Liver (tissue), 8 donors: ENCODE measurements at regions not wholly inside any gene's neighbourhood (a gene's known extent, or its start where the extent isn't known, plus 50 kb on each side); places are given as distances from the start of the nearest gene placed in this dataset.

Experiments
- DNase-seq: peaks from one replicate; pipeline ENCODE4 v3.0.0-alpha.2; 2017; ENCODE audit warnings: low spot score
- H3K27ac ChIP-seq, 2 donors: one replicate each; pipeline ENCODE4 v1.7.0; 2013; ENCODE audit warnings: inconsistent platforms in 2 of 2, low read length in 2 of 2, control low read depth in 1 of 2, low read depth in 1 of 2, mild to moderate bottlenecking in 1 of 2
- H3K27me3 ChIP-seq, 4 donors: one replicate each; pipeline versions ENCODE4 v1.6.1 to v1.7.0; 2013; ENCODE audit warnings: low read length in 3 of 4, inconsistent platforms in 1 of 4, mild to moderate bottlenecking in 1 of 4, moderate library complexity in 1 of 4; ENCODE audit not compliant: control insufficient read depth in 4 of 4, insufficient read depth in 4 of 4
- H3K36me3 ChIP-seq, 4 donors: one replicate each; pipeline versions ENCODE4 v1.6.1 to v1.7.0; 2013; ENCODE audit warnings: low read length in 3 of 4, mild to moderate bottlenecking in 3 of 4, low read depth in 1 of 4, moderate library complexity in 1 of 4; ENCODE audit not compliant: control insufficient read depth in 4 of 4, insufficient read depth in 3 of 4
- H3K4me1 ChIP-seq, 4 donors: one replicate each; pipeline versions ENCODE4 v1.6.1 to v1.7.0; 2013; ENCODE audit warnings: low read length in 3 of 4, mild to moderate bottlenecking in 3 of 4, moderate library complexity in 1 of 4; ENCODE audit not compliant: control insufficient read depth in 4 of 4, insufficient read depth in 4 of 4
- H3K4me3 ChIP-seq, 3 donors: one replicate each; pipeline versions ENCODE4 v1.6.1 to v1.7.0; 2013; ENCODE audit warnings: low read length in 3 of 3, control low read depth in 1 of 3, low read depth in 1 of 3, mild to moderate bottlenecking in 1 of 3
- H3K9ac ChIP-seq, 2 donors: one replicate each; pipeline ENCODE4 v1.7.0; 2013; ENCODE audit warnings: low read length in 2 of 2, mild to moderate bottlenecking in 2 of 2, moderate library complexity in 2 of 2, control low read depth in 1 of 2, low read depth in 1 of 2
- H3K9me3 ChIP-seq, 4 donors: one replicate each; pipeline versions ENCODE4 v1.6.1 to v1.7.0; 2013; ENCODE audit warnings: low read length in 3 of 4; ENCODE audit not compliant: control insufficient read depth in 4 of 4
- ATF3 ChIP-seq: IDR thresholded peaks from 2 replicates; pipeline ENCODE4 v1.6.1; 2016; ENCODE audit warnings: antibody characterized with exemption
- CTCF ChIP-seq: fragments of 150-350 bp; IDR thresholded peaks from 2 replicates; pipeline ENCODE4 v1.5.1; 2017; ENCODE audit warnings: improper control_type of control experiment, low read depth, low read length; ENCODE audit not compliant: missing input control
- EGR1 ChIP-seq, 2 donors: IDR thresholded peaks; 2 replicates each; pipeline ENCODE4 v1.6.1; 2016 to 2018; ENCODE audit warnings: antibody characterized with exemption in 2 of 2, low read depth in 2 of 2
- FOXA1 ChIP-seq: IDR thresholded peaks from 2 replicates; pipeline ENCODE4 v1.6.1; 2016; ENCODE audit warnings: antibody characterized with exemption
- FOXA2 ChIP-seq: IDR thresholded peaks from 2 replicates; pipeline ENCODE4 v1.6.1; 2016; ENCODE audit warnings: antibody characterized with exemption
- GABPA ChIP-seq, 2 donors: IDR thresholded peaks in 1 of 2; conservative IDR thresholded peaks in 1 of 2; 2 replicates each; pipeline ENCODE4 v1.6.1; 2016; ENCODE audit warnings: antibody characterized with exemption in 2 of 2, mild to moderate bottlenecking in 1 of 2, moderate library complexity in 1 of 2
- HNF4A ChIP-seq, 2 donors: conservative IDR thresholded peaks; 2 replicates each; pipeline ENCODE4 v1.6.1; 2016; ENCODE audit warnings: antibody characterized with exemption in 2 of 2, mild to moderate bottlenecking in 2 of 2
- HNF4G ChIP-seq: IDR thresholded peaks from 2 replicates; pipeline ENCODE4 v1.6.1; 2016; ENCODE audit warnings: antibody characterized with exemption
- JUND ChIP-seq, 2 donors: IDR thresholded peaks; 2 replicates each; pipeline ENCODE4 v1.6.1; 2016; ENCODE audit warnings: antibody characterized with exemption in 2 of 2
- MAX ChIP-seq: IDR thresholded peaks from 2 replicates; pipeline ENCODE4 v1.6.1; 2016; ENCODE audit warnings: antibody characterized with exemption
- NR2F2 ChIP-seq: IDR thresholded peaks from 2 replicates; pipeline ENCODE4 v1.6.1; 2016; ENCODE audit warnings: antibody characterized with exemption
- RAD21 ChIP-seq, 2 donors: IDR thresholded peaks; 2 replicates each; pipeline ENCODE4 v1.6.1; 2016; ENCODE audit warnings: antibody characterized with exemption in 2 of 2, mild to moderate bottlenecking in 2 of 2
- REST ChIP-seq: IDR thresholded peaks from 2 replicates; pipeline ENCODE4 v1.6.1; 2016; ENCODE audit warnings: antibody characterized with exemption, mild to moderate bottlenecking
- RXRA ChIP-seq, 2 donors: IDR thresholded peaks; 2 replicates each; pipeline ENCODE4 v1.6.1; 2017 to 2018; ENCODE audit warnings: antibody characterized with exemption in 2 of 2, mild to moderate bottlenecking in 1 of 2
- SP1 ChIP-seq: IDR thresholded peaks from 2 replicates; pipeline ENCODE4 v1.6.1; 2018; ENCODE audit warnings: antibody characterized with exemption, mild to moderate bottlenecking
- TAF1 ChIP-seq: conservative IDR thresholded peaks from 2 replicates; pipeline ENCODE4 v1.6.1; 2016; ENCODE audit warnings: antibody characterized with exemption, mild to moderate bottlenecking
- YY1 ChIP-seq: IDR thresholded peaks from 2 replicates; pipeline ENCODE4 v1.6.1; 2016; ENCODE audit warnings: antibody characterized with exemption, mild to moderate bottlenecking
- ZBTB33 ChIP-seq: IDR thresholded peaks from 2 replicates; pipeline ENCODE4 v1.6.1; 2016; ENCODE audit warnings: antibody characterized with exemption
- WGBS: extraction: QIAGEN DNeasy Blood & Tissue Kit; methylation state at CpG from one replicate; pipeline ENCODE4 v1.1.7; 2013; 5-methylcytosine and 5-hydroxymethylcytosine counted together
- donor health status: healthy.
- donor health status: healthy.
- donor health status: healthy.
- donor health status: healthy.
- donor health status: healthy.

GRCh38 chr18:44546954-44547353 lies 133.7 kb upstream of the SETBP1 start:
- Histone ChIP-seq H3K4me3 (no peak overlapping the region), H3K9ac (no peak overlapping the region), H3K27me3 (no peaks in the 10 kb centered on the region), H3K9me3 (peaks cover 0 to 1% (median 0%) of the 10 kb centered on the region in 4 donors), H3K27ac (no peak overlapping the region), H3K36me3 (no peaks in the 10 kb centered on the region), H3K4me1 (no peaks in the 10 kb centered on the region)
- 76% methylated on average over 3 of the region's 3 CpGs for WGBS
- no peak for DNase-seq
- TF ChIP-seq MAX, result no peak
- TF ChIP-seq HNF4A (conservative IDR thresholded peaks at IDR 0.05), result no peak
- TF ChIP-seq FOXA1, result no peak
- TF ChIP-seq ATF3, result no peak
- no peak for TF ChIP-seq EGR1 (IDR thresholded peaks at IDR 0.05; ENCODE audit: low read depth in 2 of 2)
- TF ChIP-seq ZBTB33, result no peak
- TF ChIP-seq RAD21 (IDR thresholded peaks at IDR 0.05), result no peak

- Histone ChIP-seq H3K27me3 (no peaks in the 10 kb centered on the region), H3K4me1 (no peaks in the 10 kb centered on the region), H3K27ac (no peak overlapping the region), H3K4me3 (no peak overlapping the region), H3K9me3 (peaks cover 0 to 1% (median 0%) of the 10 kb centered on the region in 4 donors), H3K9ac (no peak overlapping the region), H3K36me3 (no peaks in the 10 kb centered on the region)
- DNase-seq, result no peak
- TF ChIP-seq ZBTB33 (no peak), HNF4A (conservative IDR thresholded peaks at IDR 0.05) (no peak), EGR1 (IDR thresholded peaks at IDR 0.05; ENCODE audit: low read depth in 2 of 2) (no peak), FOXA1 (no peak), RAD21 (IDR thresholded peaks at IDR 0.05) (no peak), REST (no peak), RXRA (IDR thresholded peaks at IDR 0.05) (no peak), JUND (IDR thresholded peaks at IDR 0.05) (no peak), CTCF (no peak), HNF4G (no peak), GABPA (IDR thresholded peaks at IDR 0.05 in 1 of 2, conservative IDR thresholded peaks at IDR 0.05 in 1 of 2) (no peak), YY1 (no peak), MAX (no peak), ATF3 (no peak), NR2F2 (no peak), FOXA2 (no peak), SP1 (no peak), TAF1 (no peak)
- WGBS, result 72% methylated on average over 7 of the region's 7 CpGs
Measured at GRCh38 chr18:44548291-44549221, 132.1 kb upstream of the SETBP1 start.
